ENCODE measurements at regions not wholly inside any gene's neighbourhood (a gene's known extent, or its start where the extent isn't known, plus 50 kb on each side); places are given as distances from the start of the nearest gene placed in this dataset.
"Not testable (repeated sequence)": the region's sequence is repeated elsewhere in the genome, so short reads cannot be mapped to it uniquely, and the experiment has no call there.

DNA sequence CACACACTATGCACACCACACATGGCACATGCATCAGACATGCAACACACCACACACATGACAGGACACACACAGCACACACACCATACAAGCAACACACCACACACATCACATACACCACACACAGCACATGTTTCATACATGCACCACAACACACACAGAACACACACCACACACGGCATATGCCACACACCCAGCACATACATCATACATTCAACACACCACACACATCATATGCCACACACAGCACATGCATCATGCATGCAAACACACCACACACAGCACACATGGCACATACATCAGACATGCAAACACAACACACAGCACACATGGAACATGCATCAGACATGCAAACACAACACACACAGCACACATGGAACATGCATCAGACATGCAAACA is 80.7 kb upstream of the LRPAP1 start:
- TF ChIP-seq MYC (IDR thresholded peaks at IDR 0.05; ENCODE audit: low read depth, low read length) (no peak), POLR2A (IDR thresholded peaks at IDR 0.05; ENCODE audit: extremely low read depth, insufficient read length) (no peak)
- TF ChIP-seq, protein P1, sequence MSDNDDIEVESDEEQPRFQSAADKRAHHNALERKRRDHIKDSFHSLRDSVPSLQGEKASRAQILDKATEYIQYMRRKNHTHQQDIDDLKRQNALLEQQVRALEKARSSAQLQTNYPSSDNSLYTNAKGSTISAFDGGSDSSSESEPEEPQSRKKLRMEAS (IDR thresholded peaks at IDR 0.05; ENCODE audit: low read depth, low read length), result no peak
- TF ChIP-seq, protein P2, sequence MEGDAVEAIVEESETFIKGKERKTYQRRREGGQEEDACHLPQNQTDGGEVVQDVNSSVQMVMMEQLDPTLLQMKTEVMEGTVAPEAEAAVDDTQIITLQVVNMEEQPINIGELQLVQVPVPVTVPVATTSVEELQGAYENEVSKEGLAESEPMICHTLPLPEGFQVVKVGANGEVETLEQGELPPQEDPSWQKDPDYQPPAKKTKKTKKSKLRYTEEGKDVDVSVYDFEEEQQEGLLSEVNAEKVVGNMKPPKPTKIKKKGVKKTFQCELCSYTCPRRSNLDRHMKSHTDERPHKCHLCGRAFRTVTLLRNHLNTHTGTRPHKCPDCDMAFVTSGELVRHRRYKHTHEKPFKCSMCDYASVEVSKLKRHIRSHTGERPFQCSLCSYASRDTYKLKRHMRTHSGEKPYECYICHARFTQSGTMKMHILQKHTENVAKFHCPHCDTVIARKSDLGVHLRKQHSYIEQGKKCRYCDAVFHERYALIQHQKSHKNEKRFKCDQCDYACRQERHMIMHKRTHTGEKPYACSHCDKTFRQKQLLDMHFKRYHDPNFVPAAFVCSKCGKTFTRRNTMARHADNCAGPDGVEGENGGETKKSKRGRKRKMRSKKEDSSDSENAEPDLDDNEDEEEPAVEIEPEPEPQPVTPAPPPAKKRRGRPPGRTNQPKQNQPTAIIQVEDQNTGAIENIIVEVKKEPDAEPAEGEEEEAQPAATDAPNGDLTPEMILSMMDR (IDR thresholded peaks at IDR 0.05; ENCODE audit: low read depth, low read length), result no peak
- DNase-seq (ENCODE audit: low read depth), result no peak
- no peak overlapping the region for H3K4me3 ChIP-seq (ENCODE audit: low read depth, low read length)

GRCh38 chr4:3612281-3612680 is 80.1 kb upstream of the LRPAP1 start:
- TF ChIP-seq POLR2A (IDR thresholded peaks at IDR 0.05; ENCODE audit: extremely low read depth, insufficient read length), result no peak
- TF ChIP-seq, protein P1 (IDR thresholded peaks at IDR 0.05; ENCODE audit: low read depth, low read length), result no peak
- TF ChIP-seq, protein P2 (IDR thresholded peaks at IDR 0.05; ENCODE audit: low read depth, low read length), result no peak
- no peak for TF ChIP-seq MYC (IDR thresholded peaks at IDR 0.05; ENCODE audit: low read depth, low read length)
- no peak for DNase-seq (ENCODE audit: low read depth)
- H3K4me3 ChIP-seq (ENCODE audit: low read depth, low read length), result no peak overlapping the region

- no peak overlapping the region for H3K4me3 ChIP-seq (ENCODE audit: low read depth, low read length)
- no peak for TF ChIP-seq POLR2A (IDR thresholded peaks at IDR 0.05; ENCODE audit: extremely low read depth, insufficient read length)
- TF ChIP-seq, protein P2 (IDR thresholded peaks at IDR 0.05; ENCODE audit: low read depth, low read length), result no peak
- TF ChIP-seq MYC (IDR thresholded peaks at IDR 0.05; ENCODE audit: low read depth, low read length), result no peak
- TF ChIP-seq, protein P1 (IDR thresholded peaks at IDR 0.05; ENCODE audit: low read depth, low read length), result no peak
- DNase-seq (ENCODE audit: low read depth), result no peak
Observed at GRCh38 chr4:3611778-3612177, 79.6 kb upstream of the LRPAP1 start.

DNA sequence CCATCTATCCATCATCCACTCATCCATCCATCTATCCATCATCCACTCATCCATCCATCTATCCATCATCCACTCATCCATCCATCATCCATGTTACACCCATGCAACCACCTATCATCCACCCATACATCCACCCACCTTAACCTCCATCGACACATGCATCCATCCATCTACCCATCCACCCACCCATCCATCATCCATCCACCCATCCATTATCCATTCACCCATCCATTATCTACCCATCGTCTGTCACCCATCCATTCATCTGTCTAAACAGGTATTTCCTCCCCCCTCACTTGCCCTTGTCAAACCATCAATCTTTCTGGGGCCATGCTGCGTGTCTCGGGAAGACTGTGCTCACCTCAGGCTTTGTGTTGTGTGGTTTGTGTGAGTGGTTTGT is 78.6 kb upstream of the LRPAP1 start:
- DNase-seq (ENCODE audit: low read depth); H3K4me3 ChIP-seq (ENCODE audit: low read depth, low read length): not testable (repeated sequence)

DNA sequence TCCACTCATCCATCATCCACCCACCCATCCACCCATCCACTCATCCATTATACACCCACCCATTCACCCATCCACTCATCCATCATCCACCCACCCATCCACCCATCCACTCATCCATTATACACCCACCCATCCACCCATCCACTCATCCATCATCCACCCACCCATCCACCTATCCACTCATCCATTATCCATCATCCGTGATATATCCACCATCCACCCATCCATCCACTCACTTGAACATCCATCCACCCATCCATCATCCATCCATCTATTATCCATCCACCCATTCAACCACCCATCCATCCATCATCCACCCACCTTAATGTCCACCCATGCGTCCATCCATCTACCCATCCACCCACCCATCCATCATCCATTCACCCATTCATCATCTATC is 77.7 kb upstream of the LRPAP1 start:
- not testable (repeated sequence) for H3K4me3 ChIP-seq (ENCODE audit: low read depth, low read length); DNase-seq (ENCODE audit: low read depth)

DNA sequence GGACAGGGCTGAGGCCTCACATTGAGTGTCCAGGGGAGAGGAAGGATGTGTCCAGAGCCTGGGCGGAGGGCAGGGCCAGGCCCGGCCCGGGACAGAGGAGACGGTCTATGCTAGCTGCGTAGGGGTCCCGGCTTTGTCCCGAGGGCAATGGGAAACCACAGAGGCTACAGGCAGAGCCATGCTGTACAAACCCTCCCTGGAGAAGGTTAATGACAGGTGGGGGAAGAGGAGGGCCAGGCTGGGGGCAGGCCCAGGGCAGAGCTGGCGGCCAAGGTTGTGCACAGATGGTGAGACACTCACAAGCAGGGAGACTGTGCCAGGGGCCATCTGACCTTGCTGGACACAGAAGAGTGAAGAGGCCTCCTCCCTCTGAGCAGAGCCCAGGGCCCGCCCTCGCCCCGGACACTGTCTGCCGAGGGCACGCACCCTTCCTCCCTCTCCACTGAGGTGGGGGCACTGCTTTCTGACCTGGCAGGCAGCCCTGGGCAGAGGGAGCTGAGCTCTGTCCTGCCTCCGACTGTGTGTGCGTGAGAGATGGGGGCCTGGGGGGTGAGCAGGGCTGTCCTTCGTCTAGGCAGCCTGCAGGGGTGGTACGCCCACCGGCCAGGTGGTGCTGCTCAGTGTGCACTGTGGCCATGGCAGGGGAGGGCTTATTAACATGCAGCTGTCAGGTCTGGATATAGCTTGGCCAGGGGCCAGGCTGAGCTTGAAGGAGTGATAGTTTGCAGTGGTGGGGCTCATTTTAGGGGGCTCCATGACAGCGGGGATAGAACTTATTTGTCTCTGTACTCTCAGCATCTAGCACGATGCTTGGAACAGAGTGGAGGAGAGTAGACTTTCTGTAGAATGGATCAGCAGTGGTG is 75.7 kb upstream of the LRPAP1 start:
- TF ChIP-seq MYC (IDR thresholded peaks at IDR 0.05; ENCODE audit: low read depth, low read length), result no peak
- TF ChIP-seq, protein P1 (IDR thresholded peaks at IDR 0.05; ENCODE audit: low read depth, low read length), result no peak
- TF ChIP-seq POLR2A (IDR thresholded peaks at IDR 0.05; ENCODE audit: extremely low read depth, insufficient read length), result no peak
- H3K4me3 ChIP-seq (ENCODE audit: low read depth, low read length), result no peak overlapping the region
- no peak for DNase-seq (ENCODE audit: low read depth)

DNA sequence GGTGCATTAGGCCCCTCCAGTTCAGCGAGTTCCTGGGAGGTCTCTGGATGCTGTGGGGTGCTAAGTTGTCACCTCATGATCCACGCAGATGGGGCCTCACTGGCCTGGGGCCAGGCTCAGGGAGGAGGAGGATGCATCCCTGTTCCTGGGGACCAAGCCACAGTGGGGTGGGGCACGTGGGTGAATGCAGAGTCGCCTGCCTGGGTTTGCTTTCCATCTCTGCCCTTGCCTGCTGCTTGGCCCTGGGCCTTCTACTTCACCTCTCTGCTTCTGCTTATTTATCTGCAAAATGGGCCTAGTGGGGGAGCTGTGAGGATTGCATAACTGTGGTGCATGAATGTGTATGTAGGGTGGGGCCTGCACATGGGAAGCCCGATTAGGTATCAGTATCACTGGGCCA is 74.6 kb upstream of the LRPAP1 start:
- peak; percentile 51 for DNase-seq (ENCODE audit: low read depth)
- not testable (repeated sequence) for H3K4me3 ChIP-seq (ENCODE audit: low read depth, low read length)

DNA sequence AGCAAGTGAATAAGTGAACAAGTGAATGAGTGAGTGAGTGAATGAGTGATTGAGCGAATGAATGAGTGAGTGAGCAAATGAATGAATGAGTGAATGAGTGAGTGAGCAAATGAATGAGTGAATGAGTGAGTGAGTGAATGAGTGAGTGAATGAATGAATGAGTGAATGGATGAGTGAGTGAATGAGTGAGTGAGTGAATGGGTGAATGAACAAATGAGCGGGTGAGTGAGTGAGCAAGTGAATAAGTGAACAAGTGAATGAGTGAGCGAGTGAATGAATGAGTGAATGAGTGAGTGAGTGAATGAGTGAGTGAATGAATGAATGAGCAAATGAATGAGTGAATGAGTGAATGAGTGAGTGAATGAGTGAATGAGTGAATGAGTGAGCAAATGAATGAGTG is 74.0 kb upstream of the LRPAP1 start:
- not testable (repeated sequence) for DNase-seq (ENCODE audit: low read depth); H3K4me3 ChIP-seq (ENCODE audit: low read depth, low read length)
